Astrocyte (in vitro differentiated cells and primary cell): ENCODE measurements at regions not wholly inside any gene's neighbourhood (a gene's known extent, or its start where the extent isn't known, plus 50 kb on each side); places are given as distances from the start of the nearest gene placed in this dataset.

Experiments
- DNase-seq: peaks from one replicate; pipeline ENCODE4 v3.0.0-alpha.2; 2010; ENCODE audit warnings: low read depth
- FAIRE-seq: peaks from 2 replicates; lab custom pipeline; 2011; peaks lifted over from hg19 to GRCh38; lab: Jason Lieb, UNC
- H2AFZ ChIP-seq: 2 replicates; pipeline ENCODE4 v1.6.0; 2012; ENCODE audit warnings: low read depth, low read length, inconsistent platforms
- H3K27ac ChIP-seq: 2 replicates; pipeline ENCODE4 v1.5.1; 2011; ENCODE audit warnings: low read depth, low read length, inconsistent platforms
- H3K27me3 ChIP-seq: 2 replicates; pipeline ENCODE4 v1.6.0; 2011; ENCODE audit warnings: low read length, inconsistent platforms; ENCODE audit not compliant: insufficient read depth
- H3K36me3 ChIP-seq: 2 replicates; pipeline ENCODE4 v1.5.1; 2011; ENCODE audit warnings: low read length, inconsistent platforms; ENCODE audit not compliant: insufficient read depth
- H3K4me1 ChIP-seq: 2 replicates; pipeline ENCODE4 v1.5.1; 2011; ENCODE audit warnings: low read length, inconsistent platforms; ENCODE audit not compliant: insufficient read depth
- H3K4me2 ChIP-seq: 2 replicates; pipeline ENCODE4 v1.6.0; 2012; ENCODE audit warnings: low read length, inconsistent platforms
- H3K4me3 ChIP-seq: 2 replicates; pipeline ENCODE4 v1.5.1; 2011; ENCODE audit warnings: low read depth, mild to moderate bottlenecking, low read length, inconsistent platforms; ENCODE audit not compliant: insufficient read depth
- H3K79me2 ChIP-seq: 2 replicates; pipeline ENCODE4 v1.6.0; 2012; ENCODE audit warnings: mild to moderate bottlenecking, low read length, inconsistent platforms; ENCODE audit not compliant: insufficient read depth
- H3K9ac ChIP-seq: 2 replicates; pipeline ENCODE4 v1.6.0; 2012; ENCODE audit warnings: mild to moderate bottlenecking, low read length, inconsistent platforms
- H3K9me3 ChIP-seq: 2 replicates; pipeline ENCODE4 v1.5.1; 2012; ENCODE audit warnings: low read depth, mild to moderate bottlenecking, low read length, inconsistent platforms; ENCODE audit not compliant: insufficient read depth
- H4K20me1 ChIP-seq: 2 replicates; pipeline ENCODE4 v1.6.0; 2012; ENCODE audit warnings: low read length, inconsistent platforms; ENCODE audit not compliant: insufficient read depth
- H3K27ac Mint-ChIP-seq: one replicate; pipeline ENCODE4 v1.8.0; 2021; ENCODE audit warnings: mild to moderate bottlenecking, mixed read lengths; ENCODE audit not compliant: unreplicated experiment
- H3K27me3 Mint-ChIP-seq: one replicate; pipeline ENCODE4 v1.8.0; 2021; ENCODE audit warnings: low read depth, mixed read lengths; ENCODE audit not compliant: unreplicated experiment
- H3K36me3 Mint-ChIP-seq: one replicate; pipeline ENCODE4 v1.8.0; 2021; ENCODE audit warnings: low read depth, mixed read lengths; ENCODE audit not compliant: unreplicated experiment
- H3K4me1 Mint-ChIP-seq: one replicate; pipeline ENCODE4 v1.8.0; 2021; ENCODE audit warnings: low read depth, mixed read lengths; ENCODE audit not compliant: unreplicated experiment
- H3K4me3 Mint-ChIP-seq: one replicate; pipeline ENCODE4 v1.8.0; 2021; ENCODE audit warnings: mild to moderate bottlenecking, moderate library complexity, mixed read lengths; ENCODE audit not compliant: unreplicated experiment
- H3K9me3 Mint-ChIP-seq: one replicate; pipeline ENCODE4 v1.8.0; 2021; ENCODE audit warnings: mild to moderate bottlenecking, mixed read lengths; ENCODE audit not compliant: unreplicated experiment
- EZH2 ChIP-seq: IDR thresholded peaks from 2 replicates; pipeline ENCODE4 v1.6.1; 2012; ENCODE audit warnings: mild to moderate bottlenecking, low read length, inconsistent platforms; ENCODE audit not compliant: insufficient read depth
- TF ChIP-seq, protein P1 (sequence below): IDR thresholded peaks from 2 replicates; pipeline ENCODE4 v1.5.1; 2011; ENCODE audit warnings: low read depth, mild to moderate bottlenecking, inconsistent platforms, low read length, moderate library complexity; ENCODE audit not compliant: insufficient read depth

DNA sequence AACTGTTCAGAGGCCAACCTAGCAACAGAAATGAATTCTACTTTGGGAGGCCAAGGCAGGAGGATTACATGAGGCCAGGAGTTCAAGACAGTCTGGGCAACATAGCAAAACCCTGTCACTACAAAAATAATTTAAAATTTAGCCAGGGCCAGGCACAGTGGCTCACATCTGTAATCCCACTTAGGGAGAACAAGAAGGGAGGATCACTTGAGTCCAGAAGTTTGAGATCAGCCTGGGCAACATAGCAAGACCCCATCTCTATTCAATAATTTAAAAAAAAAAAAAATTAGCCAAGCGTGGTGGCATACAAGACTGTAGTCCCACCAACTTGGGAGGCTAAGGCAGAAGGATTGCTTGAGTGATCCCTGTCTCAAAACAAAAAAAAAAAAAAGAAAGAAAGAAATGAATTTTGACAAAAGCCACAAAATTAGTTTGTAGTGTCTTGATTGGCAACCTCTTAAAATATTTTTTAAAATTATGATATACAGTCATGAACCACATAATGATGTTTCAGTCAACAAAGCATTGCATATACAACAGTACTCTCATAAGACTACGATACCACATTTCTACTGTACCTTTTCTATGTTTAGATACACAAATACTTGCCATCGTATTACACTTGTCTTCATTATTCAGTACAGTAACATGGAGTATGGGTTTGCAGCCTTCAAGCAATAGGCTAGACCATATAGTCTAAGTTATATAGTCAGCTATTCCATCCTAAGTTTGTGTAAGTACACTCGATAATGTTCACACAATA, 130.7 kb downstream of the ZFP36L2 start:
- Histone ChIP-seq H3K27me3 (no peaks in the 10 kb centered on the region), H3K79me2 (no peaks in the 10 kb centered on the region), H3K4me2 (no peak overlapping the region), H3K9ac (no peak overlapping the region), H2AFZ (no peak overlapping the region), H3K4me1 (no peaks in the 10 kb centered on the region), H4K20me1 (no peaks in the 10 kb centered on the region), H3K4me3 (no peak overlapping the region), H3K36me3 (no peaks in the 10 kb centered on the region), H3K9me3 (peaks cover 4% of the 10 kb centered on the region), H3K27ac (no peak overlapping the region)
- FAIRE-seq = no peak
- no peak overlapping the region for H3K4me3 Mint-ChIP-seq
- H3K4me1 Mint-ChIP-seq = no peaks in the 10 kb centered on the region
- H3K36me3 Mint-ChIP-seq = peaks cover 8% of the 10 kb centered on the region
- H3K9me3 Mint-ChIP-seq = peaks cover 38% of the 10 kb centered on the region
- no peak for DNase-seq
- TF ChIP-seq, protein P1, sequence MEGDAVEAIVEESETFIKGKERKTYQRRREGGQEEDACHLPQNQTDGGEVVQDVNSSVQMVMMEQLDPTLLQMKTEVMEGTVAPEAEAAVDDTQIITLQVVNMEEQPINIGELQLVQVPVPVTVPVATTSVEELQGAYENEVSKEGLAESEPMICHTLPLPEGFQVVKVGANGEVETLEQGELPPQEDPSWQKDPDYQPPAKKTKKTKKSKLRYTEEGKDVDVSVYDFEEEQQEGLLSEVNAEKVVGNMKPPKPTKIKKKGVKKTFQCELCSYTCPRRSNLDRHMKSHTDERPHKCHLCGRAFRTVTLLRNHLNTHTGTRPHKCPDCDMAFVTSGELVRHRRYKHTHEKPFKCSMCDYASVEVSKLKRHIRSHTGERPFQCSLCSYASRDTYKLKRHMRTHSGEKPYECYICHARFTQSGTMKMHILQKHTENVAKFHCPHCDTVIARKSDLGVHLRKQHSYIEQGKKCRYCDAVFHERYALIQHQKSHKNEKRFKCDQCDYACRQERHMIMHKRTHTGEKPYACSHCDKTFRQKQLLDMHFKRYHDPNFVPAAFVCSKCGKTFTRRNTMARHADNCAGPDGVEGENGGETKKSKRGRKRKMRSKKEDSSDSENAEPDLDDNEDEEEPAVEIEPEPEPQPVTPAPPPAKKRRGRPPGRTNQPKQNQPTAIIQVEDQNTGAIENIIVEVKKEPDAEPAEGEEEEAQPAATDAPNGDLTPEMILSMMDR = no peak
- TF ChIP-seq EZH2 = no peak
- peaks cover 2% of the 10 kb centered on the region for H3K27me3 Mint-ChIP-seq
- H3K27ac Mint-ChIP-seq = no peak overlapping the region

DNA sequence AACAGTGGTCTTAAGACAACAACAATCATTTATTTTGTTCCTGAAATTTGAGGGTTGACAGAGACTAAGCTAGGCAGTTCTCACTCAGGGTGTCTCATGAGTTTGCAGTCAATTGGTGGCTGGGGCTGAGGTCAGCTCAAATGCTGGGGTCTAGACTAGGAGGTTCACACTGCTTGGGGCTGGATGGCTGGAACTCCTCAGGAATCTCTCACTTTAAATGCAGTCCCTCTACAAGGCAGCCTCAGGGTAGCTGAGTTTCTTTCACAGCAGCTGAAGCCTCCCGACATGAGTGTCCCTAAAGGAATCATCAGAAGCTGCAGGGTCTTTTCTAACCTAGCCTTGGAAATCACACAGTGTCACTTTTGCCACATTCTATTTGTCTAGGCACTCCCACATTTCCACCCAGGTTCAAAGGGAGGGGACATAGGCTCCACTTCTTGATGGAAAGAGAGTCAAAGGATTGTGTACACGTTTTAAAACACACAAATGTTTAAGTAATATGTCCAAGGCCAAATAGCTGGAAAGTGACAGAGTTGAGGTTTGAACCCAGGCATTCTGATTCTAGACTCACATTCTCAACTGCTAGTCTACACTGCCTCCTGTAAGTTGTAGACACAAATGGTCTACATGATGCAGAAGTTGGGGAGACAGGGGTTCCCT, 133.8 kb downstream of the ZFP36L2 start:
- H3K4me3 ChIP-seq = no peak overlapping the region
- H3K79me2 ChIP-seq = no peaks in the 10 kb centered on the region
- no peak overlapping the region for H3K9ac ChIP-seq
- no peak overlapping the region for H3K4me2 ChIP-seq
- H3K36me3 ChIP-seq = no peaks in the 10 kb centered on the region
- peaks cover 2% of the 10 kb centered on the region for H3K27me3 Mint-ChIP-seq
- H3K4me1 Mint-ChIP-seq = peaks cover 10% of the 10 kb centered on the region
- peaks cover 28% of the 10 kb centered on the region for H3K9me3 Mint-ChIP-seq
- H2AFZ ChIP-seq = no peak overlapping the region
- no peak for DNase-seq
- no peaks in the 10 kb centered on the region for H4K20me1 ChIP-seq
- no peak for TF ChIP-seq EZH2
- TF ChIP-seq, protein P1 = no peak
- H3K27me3 ChIP-seq = no peaks in the 10 kb centered on the region
- H3K9me3 ChIP-seq = peaks cover 9% of the 10 kb centered on the region
- no peak overlapping the region for H3K27ac Mint-ChIP-seq
- peaks cover 11% of the 10 kb centered on the region for H3K36me3 Mint-ChIP-seq
- H3K4me1 ChIP-seq = peaks cover 7% of the 10 kb centered on the region
- peak; percentile 49 for FAIRE-seq
- no peak overlapping the region for H3K27ac ChIP-seq
- no peak overlapping the region for H3K4me3 Mint-ChIP-seq

DNA sequence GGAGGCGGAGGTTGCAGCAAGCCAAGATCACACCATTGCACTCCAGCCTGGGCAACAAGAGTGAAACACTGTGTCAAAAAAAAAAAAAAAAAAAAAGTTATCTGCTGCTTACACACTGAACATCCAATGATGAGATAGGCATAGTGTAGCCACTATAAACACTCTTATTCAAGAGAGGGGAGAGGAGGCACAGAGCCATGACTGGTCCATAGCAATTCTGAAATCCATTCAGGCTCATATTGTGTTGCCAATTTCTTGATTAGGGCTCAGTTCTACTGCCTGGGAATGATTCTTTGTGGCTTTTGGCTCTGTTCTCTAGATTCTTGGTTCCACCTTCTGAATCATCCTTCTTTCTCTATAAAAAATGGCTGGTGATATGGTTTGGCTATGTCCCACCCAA, 136.1 kb downstream of the ZFP36L2 start:
- no peaks in the 10 kb centered on the region for H3K27me3 ChIP-seq
- TF ChIP-seq, protein P1 = no peak
- TF ChIP-seq EZH2 = no peak
- Mint-ChIP-seq H3K4me3 (no peak overlapping the region), H3K27me3 (peaks cover 2% of the 10 kb centered on the region), H3K9me3 (peaks cover 16% of the 10 kb centered on the region), H3K36me3 (peaks cover 9% of the 10 kb centered on the region), H3K27ac (no peak overlapping the region), H3K4me1 (peaks cover 34% of the 10 kb centered on the region)
- no peaks in the 10 kb centered on the region for H3K79me2 ChIP-seq
- H3K4me3 ChIP-seq = no peak overlapping the region
- no peak for DNase-seq
- H3K4me1 ChIP-seq = peaks cover 28% of the 10 kb centered on the region
- no peaks in the 10 kb centered on the region for H3K36me3 ChIP-seq
- no peak overlapping the region for H2AFZ ChIP-seq
- no peak overlapping the region for H3K27ac ChIP-seq
- no peaks in the 10 kb centered on the region for H4K20me1 ChIP-seq
- no peak overlapping the region for H3K4me2 ChIP-seq
- no peak overlapping the region for H3K9ac ChIP-seq
- H3K9me3 ChIP-seq = peaks cover 7% of the 10 kb centered on the region
- no peak for FAIRE-seq
